Activated T-helper 2 cell treated with anti-CD3 and anti-CD28 coated beads, Interferon-gamma antibody, Interleukin-2, Interleukin-4, amounts not matched to agents 10 μg/mL and 5 μg/mL and 100 μg/mL, durations not matched to agents 14 hours and 24 hours and 36 hours (primary cell): ENCODE measurements at regions not wholly inside any gene's neighbourhood (a gene's known extent, or its start where the extent isn't known, plus 50 kb on each side); places are given as distances from the start of the nearest gene placed in this dataset.
A peak's percentile ranks its signal among the peaks of the same experiment; 100 is the strongest.
"Not testable (repeated sequence)": the region's sequence is repeated elsewhere in the genome, so short reads cannot be mapped to it uniquely, and the experiment has no call there.

Experiments used
- DNase-seq: peaks from one replicate; pipeline ENCODE4 v3.0.0; 2021; ENCODE audit warnings: low spot score
- H3K27ac Mint-ChIP-seq: one replicate; pipeline ENCODE4 v1.8.0; 2021; ENCODE audit warnings: mixed read lengths
- H3K27me3 Mint-ChIP-seq: one replicate; pipeline ENCODE4 v1.8.0; 2021; ENCODE audit warnings: low read depth, mixed read lengths
- H3K36me3 Mint-ChIP-seq: one replicate; pipeline ENCODE4 v1.8.0; 2021; ENCODE audit warnings: low read depth, mixed read lengths
- H3K4me1 Mint-ChIP-seq: one replicate; pipeline ENCODE4 v1.8.0; 2021; ENCODE audit warnings: low read depth, mixed read lengths
- H3K4me3 Mint-ChIP-seq: one replicate; pipeline ENCODE4 v1.8.0; 2021; ENCODE audit warnings: low read depth, mild to moderate bottlenecking, moderate library complexity, mixed read lengths
- H3K9me3 Mint-ChIP-seq: one replicate; pipeline ENCODE4 v1.8.0; 2021; ENCODE audit warnings: mixed read lengths
- intact Hi-C: fragments of 100-400 bp; cut with micrococcal nuclease; formaldehyde crosslinking; loops from one replicate; pipeline ENCODE4 v1.15.1; 2023

DNA sequence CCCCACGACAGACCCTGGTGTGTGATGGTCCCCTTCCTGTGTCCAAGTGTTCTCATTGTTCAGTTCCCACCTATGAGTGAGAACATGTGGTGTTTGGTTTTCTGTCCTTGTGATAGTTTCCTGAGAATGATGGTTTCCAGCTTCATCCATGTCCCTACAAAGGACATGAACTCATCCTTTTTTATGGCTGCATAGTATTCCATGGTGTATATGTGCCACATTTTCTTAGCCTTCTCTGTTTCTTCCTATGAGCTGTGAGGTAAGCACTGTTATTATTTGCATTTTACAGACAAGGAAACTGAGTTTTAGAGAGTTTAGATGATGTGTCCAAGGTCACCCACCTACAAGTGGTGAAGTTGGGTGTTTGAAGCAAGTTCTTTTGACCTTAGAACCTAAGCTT lies 51.1 kb upstream of the BNC1 start:
- H3K9me3 Mint-ChIP-seq, intact Hi-C loops, H3K4me3 Mint-ChIP-seq, DNase-seq, H3K27me3 Mint-ChIP-seq, H3K4me1 Mint-ChIP-seq, H3K27ac Mint-ChIP-seq, H3K36me3 Mint-ChIP-seq: not testable (repeated sequence)

GRCh38 chr15:83339396-83339795 lies 54.9 kb upstream of the BNC1 start:
- Mint-ChIP-seq H3K27me3 (peaks cover 3% of the 10 kb centered on the region), H3K4me3 (no peak overlapping the region), H3K27ac (no peak overlapping the region), H3K9me3 (peaks cover 3% of the 10 kb centered on the region), H3K4me1 (no peaks in the 10 kb centered on the region), H3K36me3 (no peaks in the 10 kb centered on the region)
- no peak for DNase-seq
- intact Hi-C loops: no loop called here

DNA sequence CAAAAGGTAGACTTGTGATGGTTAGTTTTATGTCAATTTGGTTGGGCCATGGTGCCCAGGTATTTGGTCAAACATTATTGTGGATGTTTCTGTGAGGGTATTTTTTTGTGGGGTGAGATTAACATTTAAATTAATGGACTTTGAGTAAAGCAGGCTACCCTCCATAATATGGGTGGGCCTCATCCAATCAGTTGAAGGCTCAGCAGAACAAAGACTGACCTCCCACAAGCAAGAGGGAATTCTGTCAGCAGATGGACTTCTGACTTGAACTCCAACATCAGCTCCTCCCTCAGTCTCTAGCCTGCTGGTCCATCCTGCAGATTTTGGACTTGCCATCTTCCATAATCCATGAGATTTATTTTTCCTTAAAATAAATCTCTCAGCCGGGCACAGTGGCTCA lies 55.6 kb upstream of the BNC1 start:
- Mint-ChIP-seq H3K9me3 (peaks cover 3% of the 10 kb centered on the region), H3K4me1 (no peaks in the 10 kb centered on the region), H3K4me3 (no peak overlapping the region), H3K27me3 (peaks cover 3% of the 10 kb centered on the region), H3K27ac (no peak overlapping the region), H3K36me3 (no peaks in the 10 kb centered on the region)
- intact Hi-C loops: no loop called here
- no peak for DNase-seq

DNA sequence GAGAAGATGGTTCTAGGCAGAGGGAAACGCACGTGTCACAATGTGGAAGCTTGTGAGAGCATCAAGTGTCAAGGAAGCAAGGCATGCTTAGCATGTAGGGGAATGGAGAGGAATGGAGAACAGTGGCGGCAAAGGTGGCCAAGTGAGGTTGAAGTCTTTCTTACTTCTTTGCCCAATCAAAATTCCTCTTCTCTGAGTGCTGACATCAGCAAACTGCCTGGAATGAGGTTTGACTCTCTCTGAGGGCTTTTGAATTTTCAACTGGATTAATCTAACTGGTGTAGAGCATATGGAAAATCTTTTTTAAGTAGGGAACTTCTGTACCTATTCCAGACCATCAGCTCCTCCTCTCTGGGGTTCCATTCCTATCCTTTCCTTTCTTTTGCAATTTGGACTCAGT lies 61.9 kb upstream of the BNC1 start:
- H3K4me3 Mint-ChIP-seq: no peak overlapping the region
- intact Hi-C loops: no loop called here
- no peaks in the 10 kb centered on the region for H3K9me3 Mint-ChIP-seq
- peaks cover 5% of the 10 kb centered on the region for H3K27me3 Mint-ChIP-seq
- no peak for DNase-seq
- no peaks in the 10 kb centered on the region for H3K4me1 Mint-ChIP-seq
- no peaks in the 10 kb centered on the region for H3K36me3 Mint-ChIP-seq
- no peak overlapping the region for H3K27ac Mint-ChIP-seq

- H3K9me3 Mint-ChIP-seq: no peaks in the 10 kb centered on the region
- H3K36me3 Mint-ChIP-seq: no peaks in the 10 kb centered on the region
- intact Hi-C loops: no loop called here
- no peak for DNase-seq
- H3K4me1 Mint-ChIP-seq: no peaks in the 10 kb centered on the region
- H3K27me3 Mint-ChIP-seq: peaks cover 1% of the 10 kb centered on the region
- no peak overlapping the region for H3K27ac Mint-ChIP-seq
- no peak overlapping the region for H3K4me3 Mint-ChIP-seq
These were observed 67.7 kb upstream of the BNC1 start for GRCh38 chr15:83352119-83352518.

- H3K27me3 Mint-ChIP-seq: no peaks in the 10 kb centered on the region
- no peaks in the 10 kb centered on the region for H3K4me1 Mint-ChIP-seq
- intact Hi-C loops: no loop called here
- H3K4me3 Mint-ChIP-seq: no peak overlapping the region
- DNase-seq: no peak
- no peak overlapping the region for H3K27ac Mint-ChIP-seq
- no peaks in the 10 kb centered on the region for H3K36me3 Mint-ChIP-seq
- no peaks in the 10 kb centered on the region for H3K9me3 Mint-ChIP-seq
These were observed 72.3 kb upstream of the BNC1 start for GRCh38 chr15:83356501-83357399.

DNA sequence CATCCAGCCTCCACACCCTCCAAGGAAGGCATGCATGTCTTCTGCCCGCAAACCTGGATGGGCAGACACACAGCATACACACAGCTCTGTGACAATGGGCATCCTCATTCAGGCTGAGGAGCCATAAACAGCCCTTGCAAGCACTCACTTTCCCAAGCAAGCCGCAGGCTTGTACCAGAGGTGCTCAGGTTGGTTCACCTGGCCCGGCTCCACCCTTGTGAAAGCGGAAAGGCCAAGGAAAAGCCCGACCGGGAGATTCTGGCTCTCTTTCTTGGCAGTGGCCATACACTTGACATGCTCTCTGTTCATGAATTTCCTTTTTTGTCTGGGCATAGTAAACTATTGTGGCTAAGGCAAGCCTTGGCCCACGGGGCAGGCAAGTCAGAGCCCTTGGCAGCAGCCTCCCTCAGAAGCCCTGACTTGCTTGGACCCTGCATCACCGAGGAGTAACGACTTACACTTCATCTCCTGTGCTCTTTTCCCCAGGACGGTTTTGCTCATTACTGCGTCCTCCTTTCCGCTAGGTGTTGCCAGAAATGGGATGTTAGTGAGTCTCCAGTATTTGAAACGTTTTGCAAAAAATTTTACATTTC lies 74.6 kb upstream of the BNC1 start:
- intact Hi-C loops: no loop called here
- no peak for DNase-seq
- Mint-ChIP-seq H3K27ac (no peak overlapping the region), H3K36me3 (no peaks in the 10 kb centered on the region), H3K27me3 (peaks cover 9% of the 10 kb centered on the region), H3K9me3 (no peaks in the 10 kb centered on the region), H3K4me3 (no peak overlapping the region), H3K4me1 (no peaks in the 10 kb centered on the region)

DNA sequence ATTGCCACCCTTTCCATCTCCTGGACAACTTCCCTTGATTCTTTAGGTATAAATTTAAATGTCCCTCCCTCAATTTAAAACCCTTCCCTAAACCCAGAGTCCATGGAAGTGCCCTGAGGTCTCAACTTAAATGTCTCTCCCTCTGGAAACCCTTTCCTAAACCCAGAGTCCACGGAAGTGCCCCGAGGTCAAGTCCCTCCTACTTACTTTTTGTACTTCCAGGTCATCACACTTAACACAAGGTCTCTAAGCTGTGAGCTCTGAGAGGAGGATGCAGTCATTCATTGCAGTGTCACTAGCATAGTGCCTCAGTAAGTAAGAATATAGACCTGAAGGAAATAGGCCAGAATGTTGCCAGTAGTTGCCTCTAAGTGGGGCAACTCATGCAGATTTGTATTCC lies 78.2 kb upstream of the BNC1 start:
- Mint-ChIP-seq H3K27ac (no peak overlapping the region), H3K9me3 (no peaks in the 10 kb centered on the region), H3K36me3 (no peaks in the 10 kb centered on the region), H3K4me3 (no peak overlapping the region), H3K4me1 (peaks cover 9% of the 10 kb centered on the region), H3K27me3 (peaks cover 36% of the 10 kb centered on the region)
- intact Hi-C loops: no loop called here
- no peak for DNase-seq

DNA sequence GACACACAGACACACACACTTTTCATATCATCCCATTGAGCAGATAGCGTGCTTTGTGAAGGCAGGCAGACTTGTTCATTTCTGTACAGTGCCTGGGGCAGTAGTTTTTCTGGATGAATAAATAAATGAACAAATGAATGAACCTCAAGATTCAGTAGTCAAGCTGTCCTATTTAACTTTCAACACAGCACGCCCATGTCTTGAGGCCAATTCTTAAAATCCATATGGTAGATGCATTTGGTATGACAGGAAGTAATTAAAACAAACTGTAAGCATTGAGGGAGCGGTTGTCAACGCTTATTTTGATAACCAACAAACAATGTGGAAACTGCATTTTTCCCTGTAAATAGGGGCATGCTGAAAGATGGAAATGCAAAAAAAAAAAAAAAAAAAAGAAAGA lies 80.0 kb upstream of the BNC1 start:
- Mint-ChIP-seq H3K4me1 (peaks cover 9% of the 10 kb centered on the region), H3K36me3 (no peaks in the 10 kb centered on the region), H3K27ac (no peak overlapping the region), H3K27me3 (peaks cover 36% of the 10 kb centered on the region), H3K4me3 (no peak overlapping the region), H3K9me3 (no peaks in the 10 kb centered on the region)
- intact Hi-C loops: no loop called here
- DNase-seq: no peak

- H3K36me3 Mint-ChIP-seq: no peaks in the 10 kb centered on the region
- no peak for DNase-seq
- H3K27me3 Mint-ChIP-seq: peaks cover 40% of the 10 kb centered on the region
- H3K9me3 Mint-ChIP-seq: no peaks in the 10 kb centered on the region
- H3K4me3 Mint-ChIP-seq: peak overlapping the region; percentile 28
- intact Hi-C loops: no loop called here
- no peak overlapping the region for H3K27ac Mint-ChIP-seq
- H3K4me1 Mint-ChIP-seq: peaks cover 9% of the 10 kb centered on the region
These were observed 81.0 kb upstream of the BNC1 start for GRCh38 chr15:83365370-83365938.

DNA sequence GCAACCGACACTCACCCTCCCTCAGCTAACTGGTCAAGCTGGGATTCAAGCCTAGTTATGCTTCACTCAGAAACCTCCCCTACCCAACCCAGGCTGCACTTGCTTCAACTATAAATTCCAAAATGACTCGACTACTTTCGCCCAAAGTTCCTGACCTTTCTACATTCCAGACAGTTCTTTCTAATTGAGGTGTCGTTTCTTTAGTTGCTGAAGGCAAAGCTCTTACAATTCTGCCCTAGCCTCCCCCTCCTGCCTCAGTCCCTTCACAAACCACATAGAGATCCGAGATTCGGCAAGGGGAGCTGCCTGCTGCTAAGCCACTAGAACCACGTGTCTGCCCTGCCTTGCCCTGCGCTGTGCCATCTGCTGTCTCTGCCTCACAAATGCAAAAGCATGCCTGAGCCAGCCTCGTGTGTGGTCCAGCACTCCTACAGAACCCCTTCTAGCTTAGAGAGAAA lies 74.7 kb upstream of the SH3GL3 start:
- no peak for DNase-seq
- intact Hi-C loops: no loop called here
- no peaks in the 10 kb centered on the region for H3K4me1 Mint-ChIP-seq
- peaks cover 38% of the 10 kb centered on the region for H3K27me3 Mint-ChIP-seq
- no peak overlapping the region for H3K4me3 Mint-ChIP-seq
- no peaks in the 10 kb centered on the region for H3K36me3 Mint-ChIP-seq
- no peak overlapping the region for H3K27ac Mint-ChIP-seq
- H3K9me3 Mint-ChIP-seq: no peaks in the 10 kb centered on the region

DNA sequence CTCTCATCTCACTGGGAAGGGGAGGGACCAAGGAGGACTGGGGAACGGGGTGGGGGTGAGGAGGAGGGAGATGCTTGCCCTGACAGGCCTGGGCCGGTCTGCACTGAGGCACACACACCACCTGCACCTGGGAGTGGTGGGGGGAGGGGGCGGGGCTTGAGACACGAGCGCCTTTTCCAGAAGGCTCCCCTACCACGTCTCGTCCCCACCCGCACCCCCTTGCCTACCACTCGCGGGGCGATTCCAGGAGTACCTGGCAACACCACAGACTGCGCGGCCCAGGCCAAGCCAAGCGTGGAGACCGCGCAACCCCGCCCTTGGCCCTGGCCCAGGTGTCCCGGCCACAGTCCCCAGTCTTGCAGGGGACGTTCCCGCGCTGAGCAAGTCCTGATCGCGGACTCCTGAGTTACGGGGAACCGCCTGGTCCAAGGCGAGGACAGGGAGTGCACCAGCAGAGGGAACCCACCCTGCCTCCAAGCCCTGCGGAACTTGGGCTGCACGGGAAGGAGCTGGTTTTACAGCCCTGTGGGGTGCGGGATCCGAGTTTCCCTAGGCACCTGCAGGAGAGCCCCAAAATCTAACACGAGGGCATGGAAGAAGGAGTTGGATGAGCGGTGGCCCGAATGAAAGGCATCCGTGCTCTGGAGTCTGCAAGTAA lies 68.1 kb upstream of the SH3GL3 start:
- H3K36me3 Mint-ChIP-seq: no peaks in the 10 kb centered on the region
- no peak overlapping the region for H3K27ac Mint-ChIP-seq
- peaks cover 8% of the 10 kb centered on the region for H3K4me1 Mint-ChIP-seq
- intact Hi-C loops: no loop called here
- no peak overlapping the region for H3K4me3 Mint-ChIP-seq
- DNase-seq: no peak
- H3K9me3 Mint-ChIP-seq: no peaks in the 10 kb centered on the region
- H3K27me3 Mint-ChIP-seq: peaks cover 37% of the 10 kb centered on the region

- peaks cover 8% of the 10 kb centered on the region for H3K4me1 Mint-ChIP-seq
These were observed 67.6 kb upstream of the SH3GL3 start for GRCh38 chr15:83379579-83379959.

More at GRCh38 chr15:83379579-83379959, 67.6 kb upstream of the SH3GL3 start:
- Mint-ChIP-seq H3K27ac (no peak overlapping the region), H3K9me3 (no peaks in the 10 kb centered on the region), H3K36me3 (no peaks in the 10 kb centered on the region), H3K4me3 (no peak overlapping the region), H3K27me3 (peaks cover 32% of the 10 kb centered on the region)
- DNase-seq: no peak
- intact Hi-C loops: no loop called here
